ENCODE measurements at regions not wholly inside any gene's neighbourhood (a gene's known extent, or its start where the extent isn't known, plus 50 kb on each side); places are given as distances from the start of the nearest gene placed in this dataset.
"Not testable (repeated sequence)": the region's sequence is repeated elsewhere in the genome, so short reads cannot be mapped to it uniquely, and the experiment has no call there.

DNA sequence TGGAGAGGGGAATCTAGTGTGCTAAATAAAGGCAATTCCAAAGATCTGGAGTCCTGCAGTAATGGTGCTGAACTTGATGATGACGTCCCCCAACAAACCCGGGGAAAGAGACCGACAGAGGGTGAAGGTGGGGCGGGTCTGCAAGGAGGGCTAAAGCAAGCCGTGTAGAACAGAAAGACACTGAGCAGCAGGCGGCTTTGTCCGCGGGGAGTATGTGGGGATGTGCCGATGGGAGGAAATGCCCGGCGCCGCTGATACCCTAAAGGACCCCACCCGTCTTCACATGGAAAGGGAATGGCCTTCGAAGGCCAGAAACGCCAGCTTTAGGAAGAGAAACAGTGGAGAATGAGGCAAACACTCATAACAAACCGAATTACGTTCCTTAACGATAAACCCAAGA, 528.9 kb downstream of the ZNF674 start:
- no peak overlapping the region for H3K4me3 ChIP-seq (ENCODE audit: low read depth, low read length)
- no peak for DNase-seq (ENCODE audit: low read depth)
- no peaks in the 10 kb centered on the region for H3K36me3 ChIP-seq (ENCODE audit: control insufficient read depth, insufficient read depth, low read length)
- TF ChIP-seq, protein P1, sequence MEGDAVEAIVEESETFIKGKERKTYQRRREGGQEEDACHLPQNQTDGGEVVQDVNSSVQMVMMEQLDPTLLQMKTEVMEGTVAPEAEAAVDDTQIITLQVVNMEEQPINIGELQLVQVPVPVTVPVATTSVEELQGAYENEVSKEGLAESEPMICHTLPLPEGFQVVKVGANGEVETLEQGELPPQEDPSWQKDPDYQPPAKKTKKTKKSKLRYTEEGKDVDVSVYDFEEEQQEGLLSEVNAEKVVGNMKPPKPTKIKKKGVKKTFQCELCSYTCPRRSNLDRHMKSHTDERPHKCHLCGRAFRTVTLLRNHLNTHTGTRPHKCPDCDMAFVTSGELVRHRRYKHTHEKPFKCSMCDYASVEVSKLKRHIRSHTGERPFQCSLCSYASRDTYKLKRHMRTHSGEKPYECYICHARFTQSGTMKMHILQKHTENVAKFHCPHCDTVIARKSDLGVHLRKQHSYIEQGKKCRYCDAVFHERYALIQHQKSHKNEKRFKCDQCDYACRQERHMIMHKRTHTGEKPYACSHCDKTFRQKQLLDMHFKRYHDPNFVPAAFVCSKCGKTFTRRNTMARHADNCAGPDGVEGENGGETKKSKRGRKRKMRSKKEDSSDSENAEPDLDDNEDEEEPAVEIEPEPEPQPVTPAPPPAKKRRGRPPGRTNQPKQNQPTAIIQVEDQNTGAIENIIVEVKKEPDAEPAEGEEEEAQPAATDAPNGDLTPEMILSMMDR (IDR thresholded peaks at IDR 0.05; ENCODE audit: insufficient read depth, low read length, poor library complexity, severe bottlenecking) = no peak
- H3K27me3 ChIP-seq (ENCODE audit: control insufficient read depth, insufficient read depth, low read length) = no peaks in the 10 kb centered on the region

DNA sequence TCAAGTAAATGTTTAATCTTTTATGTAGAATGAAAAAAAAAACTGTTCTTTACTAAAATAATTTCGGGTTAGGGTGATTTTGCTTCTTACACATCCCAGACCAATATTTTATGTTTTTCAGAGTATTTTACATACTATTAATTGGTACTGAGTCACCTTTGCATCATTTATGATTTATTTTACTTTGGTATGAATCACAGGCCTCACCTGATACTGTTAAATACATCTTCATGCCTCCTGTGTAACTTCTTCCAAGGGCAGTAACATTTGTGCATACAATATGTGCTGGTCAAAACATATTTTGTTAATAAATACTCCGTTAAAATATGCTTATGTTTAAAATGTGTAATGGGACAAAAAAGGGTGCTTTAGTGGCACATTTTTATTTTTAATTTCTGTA, 529.6 kb downstream of the ZNF674 start:
- H3K36me3 ChIP-seq (ENCODE audit: control insufficient read depth, insufficient read depth, low read length) = no peaks in the 10 kb centered on the region
- no peak overlapping the region for H3K4me3 ChIP-seq (ENCODE audit: low read depth, low read length)
- TF ChIP-seq, protein P1 (IDR thresholded peaks at IDR 0.05; ENCODE audit: insufficient read depth, low read length, poor library complexity, severe bottlenecking) = no peak
- DNase-seq (ENCODE audit: low read depth) = no peak
- H3K27me3 ChIP-seq (ENCODE audit: control insufficient read depth, insufficient read depth, low read length) = no peaks in the 10 kb centered on the region

DNA sequence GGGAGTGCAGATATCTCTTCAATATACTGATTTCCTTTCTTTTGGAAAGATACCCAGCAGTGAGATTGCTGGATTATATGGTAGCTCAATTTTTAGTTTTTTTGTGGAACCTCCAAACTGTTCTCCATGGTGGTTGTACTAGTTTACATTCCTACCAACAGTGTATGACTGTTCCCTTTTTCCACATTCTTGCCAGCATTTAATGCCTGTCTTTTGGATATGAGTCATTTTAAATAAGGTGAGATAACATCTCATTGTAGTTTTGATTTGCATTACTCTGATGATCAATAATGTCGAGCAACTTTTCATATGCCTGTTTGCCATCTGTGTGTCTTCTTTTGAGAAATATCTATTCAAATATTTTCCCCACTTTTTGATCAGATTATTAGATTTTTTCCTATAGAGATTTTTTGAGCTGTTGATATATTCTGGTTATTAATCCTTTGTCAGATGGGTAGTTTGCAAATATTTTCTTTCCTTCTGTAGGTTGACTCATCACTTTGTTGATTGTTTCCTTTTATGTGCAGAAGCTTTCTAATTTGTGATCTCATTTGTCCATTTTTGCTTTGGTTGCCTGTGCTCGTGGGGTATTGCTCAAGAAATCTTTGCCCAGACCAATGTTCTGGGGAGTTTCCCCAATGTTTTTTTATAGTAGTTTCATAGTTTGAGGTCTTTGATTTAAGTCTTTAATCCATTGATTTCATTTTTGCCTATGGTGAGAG, 552.7 kb downstream of the ZNF674 start:
- TF ChIP-seq, protein P1 (IDR thresholded peaks at IDR 0.05; ENCODE audit: insufficient read depth, low read length, poor library complexity, severe bottlenecking) = no peak
- H3K27me3 ChIP-seq (ENCODE audit: control insufficient read depth, insufficient read depth, low read length) = no peaks in the 10 kb centered on the region
- no peak overlapping the region for H3K4me3 ChIP-seq (ENCODE audit: low read depth, low read length)
- no peaks in the 10 kb centered on the region for H3K36me3 ChIP-seq (ENCODE audit: control insufficient read depth, insufficient read depth, low read length)
- DNase-seq (ENCODE audit: low read depth) = no peak

DNA sequence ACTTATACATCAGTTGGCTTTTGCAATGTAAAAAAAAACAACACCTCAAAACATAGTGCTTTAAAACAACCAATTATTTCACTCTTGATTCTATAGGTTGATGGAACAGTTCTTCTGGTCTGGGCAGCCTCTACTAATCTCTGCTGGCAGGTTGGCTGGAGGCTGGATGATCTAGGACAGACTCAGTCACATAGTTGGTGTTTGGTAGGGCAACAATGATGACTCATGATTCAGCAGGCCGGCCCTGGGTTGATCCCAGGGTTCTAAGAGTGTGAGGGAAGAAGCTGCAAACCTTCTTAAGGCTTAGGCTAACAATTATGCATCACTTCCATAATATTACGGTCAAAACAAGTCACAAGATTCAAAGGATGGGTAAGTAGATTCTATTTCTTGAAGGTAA, 558.2 kb downstream of the ZNF674 start:
- no peak for DNase-seq (ENCODE audit: low read depth)
- Histone ChIP-seq H3K36me3 (ENCODE audit: control insufficient read depth, insufficient read depth, low read length) (no peaks in the 10 kb centered on the region), H3K27me3 (ENCODE audit: control insufficient read depth, insufficient read depth, low read length) (no peaks in the 10 kb centered on the region), H3K4me3 (ENCODE audit: low read depth, low read length) (no peak overlapping the region)
- TF ChIP-seq, protein P1 (IDR thresholded peaks at IDR 0.05; ENCODE audit: insufficient read depth, low read length, poor library complexity, severe bottlenecking) = no peak

DNA sequence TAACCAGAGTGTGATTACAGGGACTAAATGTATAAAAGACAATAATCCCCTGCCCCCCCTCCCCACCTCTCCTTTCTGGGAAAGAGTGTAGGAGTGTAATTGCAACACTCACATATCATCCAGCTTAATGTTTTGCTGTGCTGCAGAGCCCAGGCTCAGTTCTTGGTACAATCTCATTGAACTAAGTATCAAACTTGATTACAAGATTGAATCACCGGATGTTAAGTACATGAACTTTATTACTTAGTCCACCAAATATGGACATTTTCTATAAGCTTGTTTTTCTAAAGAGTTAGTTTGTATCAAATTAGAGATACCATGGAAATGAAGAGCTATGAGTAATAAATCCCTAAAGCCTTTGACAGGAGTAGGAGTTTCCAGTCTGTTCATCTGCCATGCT, 559.1 kb downstream of the ZNF674 start:
- no peak overlapping the region for H3K4me3 ChIP-seq (ENCODE audit: low read depth, low read length)
- TF ChIP-seq, protein P1 (IDR thresholded peaks at IDR 0.05; ENCODE audit: insufficient read depth, low read length, poor library complexity, severe bottlenecking) = no peak
- no peak for DNase-seq (ENCODE audit: low read depth)
- H3K36me3 ChIP-seq (ENCODE audit: control insufficient read depth, insufficient read depth, low read length) = no peaks in the 10 kb centered on the region
- no peaks in the 10 kb centered on the region for H3K27me3 ChIP-seq (ENCODE audit: control insufficient read depth, insufficient read depth, low read length)

DNA sequence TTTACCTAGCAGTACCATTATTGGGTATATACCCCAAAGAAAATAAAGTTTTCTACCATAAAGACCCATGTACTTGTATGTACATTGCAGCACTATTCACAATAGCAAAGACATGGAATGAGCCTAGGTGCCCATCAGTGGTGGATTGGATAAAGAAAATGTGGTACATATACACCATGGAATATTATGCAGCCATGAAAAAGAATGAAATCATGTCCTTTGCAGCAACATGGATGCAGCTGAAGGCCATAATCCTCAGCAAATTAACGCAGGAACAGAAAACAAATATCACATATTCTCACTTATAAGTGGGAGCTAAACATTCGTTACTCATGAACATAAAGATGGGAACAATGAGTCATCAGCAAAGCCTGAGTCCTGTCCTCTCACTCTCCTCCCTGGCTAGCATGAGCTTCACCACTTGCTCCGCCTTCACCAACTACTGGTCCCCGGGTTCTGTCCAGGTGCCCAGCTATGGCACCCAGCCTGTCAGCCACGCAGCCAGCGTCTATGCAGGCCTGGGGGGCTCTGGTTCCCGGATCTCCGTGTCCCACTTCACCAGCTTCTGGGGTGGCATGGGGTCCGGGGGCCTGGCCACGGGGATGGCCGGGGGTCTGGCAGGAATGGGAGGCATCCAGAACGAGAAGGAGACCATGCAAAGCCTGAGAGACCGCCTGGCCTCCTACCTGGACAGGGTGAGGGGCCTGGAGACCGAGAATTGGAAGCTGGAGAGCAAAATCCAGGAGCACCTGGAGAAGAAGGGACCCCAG, 562.1 kb downstream of the ZNF674 start:
- DNase-seq (ENCODE audit: low read depth); H3K27me3 ChIP-seq (ENCODE audit: control insufficient read depth, insufficient read depth, low read length); H3K36me3 ChIP-seq (ENCODE audit: control insufficient read depth, insufficient read depth, low read length); H3K4me3 ChIP-seq (ENCODE audit: low read depth, low read length): not testable (repeated sequence)

Measured in kidney epithelial cell (primary cell).